ENCODE measurements at regions not wholly inside any gene's neighbourhood (a gene's known extent, or its start where the extent isn't known, plus 50 kb on each side); places are given as distances from the start of the nearest gene placed in this dataset.

- WGBS (ENCODE audit: low lambda C conversion rate, missing lambda C conversion rate) = 79% methylated on average over 1 of the region's 1 CpG
- Histone ChIP-seq H3K9me3 (ENCODE audit: low read depth) (no peaks in the 10 kb centered on the region), H2AFZ (no peak overlapping the region), H3K36me3 (replicated peaks; ENCODE audit: insufficient read depth, low read depth) (no peaks in the 10 kb centered on the region), H4K20me1 (ENCODE audit: insufficient read depth, poor library complexity, severe bottlenecking) (no peaks in the 10 kb centered on the region), H3K79me2 (no peaks in the 10 kb centered on the region), H3K9me2 (replicated peaks; ENCODE audit: insufficient read depth) (no peaks in the 10 kb centered on the region), H3K4me3 (no peak overlapping the region), H3K27ac (no peak overlapping the region), H3K4me2 (no peak overlapping the region), H3K4me1 (ENCODE audit: insufficient read depth) (no peaks in the 10 kb centered on the region), H3K27me3 (no peaks in the 10 kb centered on the region)
- DNase-seq (ENCODE audit: low spot score) = no peak
- TF ChIP-seq CTCF (IDR thresholded peaks at IDR 0.05; ENCODE audit: poor library complexity) (no peak), EZH2phosphoT487 (IDR thresholded peaks at IDR 0.05; ENCODE audit: low read depth, severe bottlenecking, unreplicated experiment) (no peak), EZH2 (IDR thresholded peaks at IDR 0.05; ENCODE audit: borderline replicate concordance) (no peak)
Measured at GRCh38 chr4:44019721-44020120, 428.9 kb downstream of the KCTD8 start.

DNA sequence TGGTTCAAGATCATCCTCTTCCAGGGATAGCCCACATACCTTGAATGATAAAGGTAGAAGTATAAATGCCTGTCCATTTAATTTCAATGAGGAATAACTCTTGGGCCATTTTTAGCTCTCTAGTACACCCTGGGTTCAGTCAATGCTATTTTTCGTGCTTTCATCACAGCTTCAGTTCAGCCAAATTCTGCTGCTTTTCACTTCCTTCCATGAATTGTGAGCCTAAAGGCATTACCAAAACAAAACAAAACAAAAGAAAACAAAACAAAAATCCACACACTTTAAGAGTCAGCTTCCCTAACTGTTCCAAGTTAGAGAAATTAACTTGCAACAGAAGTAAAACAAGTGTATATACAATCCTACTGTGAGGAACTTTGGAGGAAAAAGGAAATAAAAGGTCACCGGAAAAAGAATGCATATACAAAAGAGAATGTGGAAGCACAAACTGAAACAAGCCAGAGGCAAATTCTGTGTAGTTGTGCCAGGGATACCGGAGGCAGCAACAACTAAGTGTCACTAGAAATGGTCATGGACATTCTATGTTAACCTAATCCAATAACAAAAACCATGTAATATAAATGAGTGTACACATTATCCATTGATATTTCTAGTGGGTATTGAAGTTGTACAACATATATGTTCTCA is 423.1 kb downstream of the KCTD8 start:
- no peak for DNase-seq (ENCODE audit: low spot score)
- Histone ChIP-seq H3K4me3 (no peak overlapping the region), H3K27ac (no peak overlapping the region), H3K79me2 (no peaks in the 10 kb centered on the region), H3K4me2 (no peak overlapping the region), H3K36me3 (replicated peaks; ENCODE audit: insufficient read depth, low read depth) (no peaks in the 10 kb centered on the region), H3K27me3 (no peaks in the 10 kb centered on the region), H3K9me2 (replicated peaks; ENCODE audit: insufficient read depth) (no peaks in the 10 kb centered on the region), H2AFZ (no peak overlapping the region), H4K20me1 (ENCODE audit: insufficient read depth, poor library complexity, severe bottlenecking) (no peaks in the 10 kb centered on the region), H3K9me3 (ENCODE audit: low read depth) (no peaks in the 10 kb centered on the region), H3K4me1 (ENCODE audit: insufficient read depth) (no peaks in the 10 kb centered on the region)
- WGBS (ENCODE audit: low lambda C conversion rate, missing lambda C conversion rate) = 79% methylated on average over 3 of the region's 3 CpGs
- TF ChIP-seq EZH2 (IDR thresholded peaks at IDR 0.05; ENCODE audit: borderline replicate concordance) (no peak), EZH2phosphoT487 (IDR thresholded peaks at IDR 0.05; ENCODE audit: low read depth, severe bottlenecking, unreplicated experiment) (no peak), CTCF (IDR thresholded peaks at IDR 0.05; ENCODE audit: poor library complexity) (no peak)

DNA sequence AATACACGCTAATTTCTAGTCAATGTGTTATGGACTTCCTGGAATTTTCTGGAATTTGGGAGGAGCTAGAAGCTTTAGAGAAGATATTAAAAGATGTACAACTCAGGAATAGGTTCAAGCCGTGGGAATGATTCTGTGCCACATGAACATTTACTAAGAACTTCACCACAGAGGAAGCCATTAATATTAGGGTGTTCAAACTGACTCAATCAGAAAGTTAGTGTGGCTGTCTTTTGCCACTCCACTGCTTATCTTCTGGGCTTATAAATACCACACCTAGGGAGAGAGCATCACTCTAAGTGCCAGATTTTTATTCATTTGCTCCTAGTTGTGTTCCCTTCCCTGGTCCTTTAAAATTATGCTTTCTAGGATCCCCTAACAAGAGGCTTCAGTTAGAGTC is 409.8 kb downstream of the KCTD8 start:
- Histone ChIP-seq H3K27me3 (no peaks in the 10 kb centered on the region), H3K4me2 (no peak overlapping the region), H4K20me1 (ENCODE audit: insufficient read depth, poor library complexity, severe bottlenecking) (no peaks in the 10 kb centered on the region), H2AFZ (no peak overlapping the region), H3K4me3 (no peak overlapping the region), H3K36me3 (replicated peaks; ENCODE audit: insufficient read depth, low read depth) (no peaks in the 10 kb centered on the region), H3K4me1 (ENCODE audit: insufficient read depth) (no peaks in the 10 kb centered on the region), H3K9me2 (replicated peaks; ENCODE audit: insufficient read depth) (no peaks in the 10 kb centered on the region), H3K27ac (no peak overlapping the region), H3K9me3 (ENCODE audit: low read depth) (no peaks in the 10 kb centered on the region), H3K79me2 (no peaks in the 10 kb centered on the region)
- no peak for DNase-seq (ENCODE audit: low spot score)
- WGBS (ENCODE audit: low lambda C conversion rate, missing lambda C conversion rate) = 78% methylated on average over 2 of the region's 2 CpGs
- TF ChIP-seq EZH2 (IDR thresholded peaks at IDR 0.05; ENCODE audit: borderline replicate concordance) (no peak), EZH2phosphoT487 (IDR thresholded peaks at IDR 0.05; ENCODE audit: low read depth, severe bottlenecking, unreplicated experiment) (no peak), CTCF (IDR thresholded peaks at IDR 0.05; ENCODE audit: poor library complexity) (no peak)
